Activated naive CD8-positive, alpha-beta T cell treated with anti-CD3 and anti-CD28 coated beads, Interleukin-2, amount 50 U/mL, for 24 hours (primary cell): ENCODE measurements at regions not wholly inside any gene's neighbourhood (a gene's known extent, or its start where the extent isn't known, plus 50 kb on each side); places are given as distances from the start of the nearest gene placed in this dataset.

Experiments used
- ATAC-seq: fragments of 150-1000 bp; cut with Tn5 transposase; one replicate; pipeline ENCODE4 v1.10.0; 2021
- DNase-seq: peaks from one replicate; pipeline ENCODE4 v3.0.0; 2021
- H3K27ac Mint-ChIP-seq: one replicate; pipeline ENCODE4 v1.8.0; 2021; ENCODE audit warnings: mild to moderate bottlenecking, mixed read lengths
- H3K27me3 Mint-ChIP-seq: one replicate; pipeline ENCODE4 v1.8.0; 2021; ENCODE audit warnings: mixed read lengths
- H3K36me3 Mint-ChIP-seq: one replicate; pipeline ENCODE4 v1.8.0; 2021; ENCODE audit warnings: low read depth, mixed read lengths
- H3K4me1 Mint-ChIP-seq: one replicate; pipeline ENCODE4 v1.8.0; 2021; ENCODE audit warnings: mixed read lengths
- H3K4me3 Mint-ChIP-seq: one replicate; pipeline ENCODE4 v1.8.0; 2021; ENCODE audit warnings: mild to moderate bottlenecking, moderate library complexity, mixed read lengths
- H3K9me3 Mint-ChIP-seq: one replicate; pipeline ENCODE4 v1.8.0; 2021; ENCODE audit warnings: mixed read lengths

DNA sequence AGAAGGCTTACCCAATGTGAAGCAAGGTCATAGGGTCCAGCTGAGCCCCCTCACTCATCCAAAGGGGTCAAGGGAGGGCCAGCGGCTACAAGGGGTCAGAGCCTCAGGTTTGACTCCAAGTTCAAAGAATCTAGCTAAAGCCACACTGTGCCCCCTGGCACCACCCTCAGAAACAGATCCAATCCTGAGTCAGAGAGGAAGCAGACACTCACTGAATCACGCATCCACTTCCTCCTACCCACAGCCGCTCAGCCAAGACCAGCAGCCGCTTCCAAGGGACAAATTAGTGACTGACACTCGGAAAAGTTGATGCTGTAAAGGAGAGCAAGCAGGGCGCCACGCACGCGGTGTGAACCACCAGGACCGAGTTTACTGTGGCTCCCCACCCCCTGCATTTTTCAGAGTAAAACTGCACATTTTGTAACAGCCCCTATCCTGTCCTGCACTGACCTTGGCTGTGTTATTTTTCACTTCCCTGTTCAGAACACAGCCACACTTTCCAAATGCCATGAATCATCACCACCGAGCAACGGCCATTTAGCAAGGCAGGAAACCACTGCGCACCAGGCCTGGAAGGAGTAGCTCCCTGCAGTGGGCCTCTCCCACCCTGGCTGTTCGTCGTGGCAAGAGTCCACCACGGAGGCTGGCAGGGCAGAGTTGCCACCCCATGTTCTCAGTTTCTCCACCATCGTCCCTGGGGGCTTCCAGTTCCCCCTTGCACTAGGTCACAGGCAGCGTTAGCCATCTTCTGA lies 147.8 kb downstream of the TOMM20 start:
- Mint-ChIP-seq H3K4me1 (peaks cover 90% of the 10 kb centered on the region), H3K4me3 (peak overlapping the region; percentile 83)
- ATAC-seq = peak; percentile 85

DNA sequence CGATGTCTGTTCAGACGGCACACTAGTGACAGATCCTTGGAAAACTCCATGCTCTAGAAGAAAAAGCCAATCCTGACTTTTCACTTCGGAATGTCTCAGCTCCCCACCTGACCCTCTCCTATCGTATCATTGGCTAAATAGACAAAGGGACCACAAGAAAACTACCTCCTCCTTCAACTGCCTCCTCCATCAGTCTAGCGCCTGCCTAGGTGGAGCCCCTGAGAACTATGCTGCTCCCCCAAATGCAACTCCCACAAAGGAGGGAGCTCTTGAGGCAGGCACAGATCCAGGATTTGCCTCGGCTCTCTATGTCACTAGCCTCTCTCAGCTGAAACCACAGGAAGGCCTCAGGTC lies 148.4 kb downstream of the TOMM20 start:
- H3K27ac Mint-ChIP-seq = peak overlapping the region; percentile 94
- ATAC-seq (peak; percentile 3), DNase-seq (no peak)
- H3K36me3 Mint-ChIP-seq = peaks cover 1% of the 10 kb centered on the region
- peak overlapping the region; percentile 83 for H3K4me3 Mint-ChIP-seq
- no peaks in the 10 kb centered on the region for H3K27me3 Mint-ChIP-seq
- peaks cover 2% of the 10 kb centered on the region for H3K9me3 Mint-ChIP-seq
- peaks cover 91% of the 10 kb centered on the region for H3K4me1 Mint-ChIP-seq

More for the DNA sequence above, 147.8 kb downstream of the TOMM20 start:
- Mint-ChIP-seq H3K9me3 (peaks cover 2% of the 10 kb centered on the region), H3K27me3 (no peaks in the 10 kb centered on the region), H3K36me3 (peaks cover 1% of the 10 kb centered on the region), H3K27ac (peak overlapping the region; percentile 94)
- DNase-seq = peak; percentile 81

- DNase-seq = no peak
- Mint-ChIP-seq H3K4me3 (peak overlapping the region; percentile 83), H3K4me1 (peaks cover 91% of the 10 kb centered on the region), H3K36me3 (peaks cover 1% of the 10 kb centered on the region), H3K27ac (peak overlapping the region; percentile 94), H3K27me3 (no peaks in the 10 kb centered on the region), H3K9me3 (peaks cover 2% of the 10 kb centered on the region)
- ATAC-seq = no peak
These were observed 149.0 kb downstream of the TOMM20 start for GRCh38 chr1:234979296-234980279.

GRCh38 chr1:234978397-234979295 lies 150.0 kb downstream of the TOMM20 start:
- Mint-ChIP-seq H3K27ac (peak overlapping the region; percentile 94), H3K4me1 (peaks cover 90% of the 10 kb centered on the region), H3K36me3 (no peaks in the 10 kb centered on the region), H3K27me3 (no peaks in the 10 kb centered on the region), H3K4me3 (peak overlapping the region; percentile 83), H3K9me3 (peaks cover 2% of the 10 kb centered on the region)
- peak; percentile 59 for DNase-seq
- peak; percentile 45 for ATAC-seq

- Mint-ChIP-seq H3K9me3 (peaks cover 2% of the 10 kb centered on the region), H3K27me3 (no peaks in the 10 kb centered on the region), H3K27ac (peak overlapping the region; percentile 94), H3K36me3 (no peaks in the 10 kb centered on the region), H3K4me3 (peak overlapping the region; percentile 83), H3K4me1 (peaks cover 91% of the 10 kb centered on the region)
- ATAC-seq = no peak
- no peak for DNase-seq
These were observed 150.7 kb downstream of the TOMM20 start for GRCh38 chr1:234977875-234978396.

- peaks cover 2% of the 10 kb centered on the region for H3K9me3 Mint-ChIP-seq
- H3K4me1 Mint-ChIP-seq = peaks cover 95% of the 10 kb centered on the region
- H3K36me3 Mint-ChIP-seq = no peaks in the 10 kb centered on the region
- peak overlapping the region; percentile 94 for H3K27ac Mint-ChIP-seq
- ATAC-seq (no peak), DNase-seq (no peak)
- no peaks in the 10 kb centered on the region for H3K27me3 Mint-ChIP-seq
- no peak overlapping the region for H3K4me3 Mint-ChIP-seq
These were observed 151.6 kb downstream of the TOMM20 start for GRCh38 chr1:234976861-234977680.

DNA sequence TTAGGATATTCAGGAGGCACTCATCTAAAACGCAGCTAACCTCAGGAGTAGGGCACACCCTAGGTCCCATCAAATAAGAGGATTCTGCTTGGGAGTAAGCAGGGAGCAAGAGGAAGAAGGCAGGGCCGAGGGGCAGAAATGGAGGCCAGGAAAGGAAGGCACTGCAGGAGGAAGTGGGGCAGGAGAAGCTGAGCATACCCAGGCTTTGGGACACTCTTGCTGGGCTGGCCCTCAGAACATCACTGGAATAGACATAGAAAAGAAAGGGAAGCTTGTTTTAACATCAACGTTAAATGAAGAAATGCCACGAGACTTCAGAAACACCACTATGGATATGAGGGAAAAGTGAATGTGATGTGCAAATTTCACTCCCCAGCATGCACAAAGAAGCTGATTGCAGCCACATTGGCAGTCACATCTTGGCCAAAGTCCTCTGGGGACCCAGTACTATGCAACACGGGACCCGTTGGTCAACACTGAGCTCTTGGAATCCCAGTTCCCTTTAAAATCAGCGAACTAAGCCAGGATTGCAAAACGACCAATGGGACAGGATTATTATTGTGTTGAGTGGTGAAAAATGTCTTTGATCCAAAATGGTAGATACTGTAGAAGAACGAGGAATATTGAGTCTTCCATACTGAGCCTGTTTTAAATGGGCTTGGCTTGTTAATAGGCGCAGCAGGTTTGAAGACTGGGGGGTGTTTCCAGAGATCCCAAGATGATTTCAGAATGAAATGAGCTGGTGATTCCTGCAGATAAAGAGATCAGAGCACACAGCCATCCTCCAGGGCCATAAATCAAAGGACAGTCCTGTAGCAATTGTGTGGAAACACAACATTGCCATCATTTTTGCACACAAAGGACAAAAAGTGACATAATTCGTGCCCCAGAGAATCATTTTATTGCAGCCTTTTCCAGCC lies 152.4 kb downstream of the TOMM20 start:
- H3K36me3 Mint-ChIP-seq = no peaks in the 10 kb centered on the region
- H3K4me1 Mint-ChIP-seq = peaks cover 95% of the 10 kb centered on the region
- no peaks in the 10 kb centered on the region for H3K9me3 Mint-ChIP-seq
- ATAC-seq (no peak), DNase-seq (no peak)
- H3K4me3 Mint-ChIP-seq = no peak overlapping the region
- H3K27ac Mint-ChIP-seq = peak overlapping the region; percentile 89
- no peaks in the 10 kb centered on the region for H3K27me3 Mint-ChIP-seq

GRCh38 chr1:234975122-234975940 lies 153.3 kb downstream of the TOMM20 start:
- peak overlapping the region; percentile 89 for H3K27ac Mint-ChIP-seq
- peak; percentile 23 for ATAC-seq
- H3K9me3 Mint-ChIP-seq = no peaks in the 10 kb centered on the region
- H3K27me3 Mint-ChIP-seq = no peaks in the 10 kb centered on the region
- peaks cover 95% of the 10 kb centered on the region for H3K4me1 Mint-ChIP-seq
- no peaks in the 10 kb centered on the region for H3K36me3 Mint-ChIP-seq
- DNase-seq = no peak
- no peak overlapping the region for H3K4me3 Mint-ChIP-seq

GRCh38 chr1:234973426-234974250 lies 155.0 kb downstream of the TOMM20 start:
- peaks cover 89% of the 10 kb centered on the region for H3K4me1 Mint-ChIP-seq
- no peak for ATAC-seq
- no peak overlapping the region for H3K4me3 Mint-ChIP-seq
- H3K27me3 Mint-ChIP-seq = no peaks in the 10 kb centered on the region
- H3K27ac Mint-ChIP-seq = peak overlapping the region; percentile 23
- DNase-seq = no peak
- no peaks in the 10 kb centered on the region for H3K9me3 Mint-ChIP-seq
- no peaks in the 10 kb centered on the region for H3K36me3 Mint-ChIP-seq

DNA sequence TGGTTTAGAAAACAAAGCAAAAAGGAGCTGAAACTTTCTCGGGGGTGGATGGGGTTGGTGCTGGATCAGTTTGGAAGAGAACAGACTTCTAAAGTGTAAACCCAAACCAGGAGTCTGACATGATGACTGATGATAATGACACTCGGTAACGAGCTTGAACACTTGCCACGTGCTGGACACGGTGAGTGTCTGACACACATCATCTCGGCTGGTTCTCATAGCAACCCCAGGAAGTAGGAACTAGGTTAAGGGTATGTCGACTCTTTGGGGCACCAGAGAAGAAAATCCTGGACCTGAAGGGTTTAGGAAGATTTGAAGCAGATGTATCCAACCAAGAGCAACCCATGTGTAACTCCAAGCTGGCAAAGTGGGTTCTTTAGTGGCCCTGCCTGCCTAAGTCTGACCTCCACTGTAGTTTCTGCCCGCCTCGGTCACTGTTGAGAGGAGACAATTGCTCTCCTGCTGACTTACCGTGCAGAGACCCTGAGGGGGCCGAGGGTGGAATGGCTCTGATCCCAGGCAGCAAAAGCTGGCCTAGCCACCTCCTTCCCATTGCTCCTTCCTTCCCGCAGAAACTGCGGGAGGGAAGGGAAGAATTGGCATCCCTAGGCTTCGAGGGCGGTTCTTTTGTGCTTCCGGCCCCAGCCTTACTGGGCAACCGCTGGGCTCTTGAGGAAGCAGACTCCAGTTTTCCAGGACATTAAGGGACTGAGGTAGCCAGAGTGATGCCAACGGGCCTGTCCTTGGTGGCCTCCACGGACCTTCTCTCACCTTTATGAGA lies 156.0 kb downstream of the TOMM20 start:
- DNase-seq (peak; percentile 9), ATAC-seq (no peak)
- Mint-ChIP-seq H3K9me3 (no peaks in the 10 kb centered on the region), H3K4me1 (peaks cover 80% of the 10 kb centered on the region), H3K27me3 (no peaks in the 10 kb centered on the region), H3K36me3 (no peaks in the 10 kb centered on the region), H3K4me3 (no peak overlapping the region), H3K27ac (peak overlapping the region; percentile 90)
